GM19043 (cell line): ENCODE measurements at regions not wholly inside any gene's neighbourhood (a gene's known extent, or its start where the extent isn't known, plus 50 kb on each side); places are given as distances from the start of the nearest gene placed in this dataset.
"Not testable (repeated sequence)": the region's sequence is repeated elsewhere in the genome, so short reads cannot be mapped to it uniquely, and the experiment has no call there.

ENCODE experiments used
- ATAC-seq: cut with Tn5 transposase; IDR thresholded peaks from one replicate; pipeline ENCODE4 v1.9.1; 2021; ENCODE audit warnings: low read depth; ENCODE audit not compliant: unreplicated experiment

GRCh38 chr6:155936127-155936526, 480.5 kb upstream of the NOX3 start:
- ATAC-seq, result no peak

- ATAC-seq, result no peak
These were observed 461.4 kb upstream of the NOX3 start for GRCh38 chr6:155916846-155917624.

- ATAC-seq, result no peak
These were observed 460.0 kb upstream of the NOX3 start for GRCh38 chr6:155915651-155916050.

GRCh38 chr6:155913816-155914215, 458.2 kb upstream of the NOX3 start:
- no peak for ATAC-seq

- no peak for ATAC-seq
These were observed 454.1 kb upstream of the NOX3 start for GRCh38 chr6:155909710-155910109.

- ATAC-seq, result no peak
These were observed 440.0 kb upstream of the NOX3 start for GRCh38 chr6:155895641-155896040.

GRCh38 chr6:155894758-155895157, 439.1 kb upstream of the NOX3 start:
- no peak for ATAC-seq

GRCh38 chr6:155894262-155894661, 438.6 kb upstream of the NOX3 start:
- ATAC-seq, result no peak

- ATAC-seq, result no peak
These were observed 434.8 kb upstream of the NOX3 start for GRCh38 chr6:155890409-155890808.

- no peak for ATAC-seq
These were observed 433.8 kb upstream of the NOX3 start for GRCh38 chr6:155889410-155889809.

- ATAC-seq, result no peak
These were observed 431.8 kb upstream of the NOX3 start for GRCh38 chr6:155887421-155887820.

- ATAC-seq, result no peak
These were observed 428.1 kb upstream of the NOX3 start for GRCh38 chr6:155883741-155884140.

GRCh38 chr6:155883334-155883731, 427.7 kb upstream of the NOX3 start:
- ATAC-seq, result no peak

- peak; percentile 85 for ATAC-seq
These were observed 427.1 kb upstream of the NOX3 start for GRCh38 chr6:155882527-155883333.

GRCh38 chr6:155881826-155882526, 426.3 kb upstream of the NOX3 start:
- peak; percentile 10 for ATAC-seq

GRCh38 chr6:155880900-155881299, 425.3 kb upstream of the NOX3 start:
- ATAC-seq, result no peak

GRCh38 chr6:155872961-155873360, 417.3 kb upstream of the NOX3 start:
- ATAC-seq, result no peak

- no peak for ATAC-seq
These were observed 412.0 kb upstream of the NOX3 start for GRCh38 chr6:155867682-155868081.

- ATAC-seq, result not testable (repeated sequence)
These were observed 411.2 kb upstream of the NOX3 start for GRCh38 chr6:155866676-155867390.

GRCh38 chr6:155861821-155862220, 406.2 kb upstream of the NOX3 start:
- no peak for ATAC-seq

- ATAC-seq, result not testable (repeated sequence)
These were observed 403.3 kb upstream of the NOX3 start for GRCh38 chr6:155858906-155859305.
